GM18499 (cell line): ENCODE measurements at regions not wholly inside any gene's neighbourhood (a gene's known extent, or its start where the extent isn't known, plus 50 kb on each side); places are given as distances from the start of the nearest gene placed in this dataset.

Source experiments
- ATAC-seq: cut with Tn5 transposase; IDR thresholded peaks from one replicate; pipeline ENCODE4 v1.9.1; 2021; ENCODE audit warnings: moderate number of reproducible peaks; ENCODE audit not compliant: insufficient read depth, unreplicated experiment

GRCh38 chrX:110871839-110872238 lies 76.2 kb upstream of the CHRDL1 start:
- ATAC-seq, result no peak

DNA sequence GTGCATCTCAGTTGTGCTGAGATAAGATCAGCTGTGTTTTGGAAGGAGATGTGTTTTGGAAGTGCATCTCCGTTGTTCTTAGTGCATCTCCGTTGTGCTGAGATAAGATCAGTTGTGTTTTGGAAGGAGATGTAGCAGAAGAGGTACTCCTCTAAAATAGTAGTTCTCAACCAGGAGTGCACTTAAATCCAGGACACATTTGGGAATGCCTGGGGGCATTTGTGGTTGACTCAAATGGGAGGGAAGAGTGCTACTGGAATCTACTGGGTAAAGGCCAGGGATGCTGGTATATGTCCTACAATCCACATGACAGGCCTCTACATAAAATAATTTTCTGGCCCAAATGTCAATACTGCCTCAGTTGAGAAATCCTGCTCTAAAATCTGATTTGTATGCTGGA lies 70.8 kb upstream of the CHRDL1 start:
- ATAC-seq, result no peak

- no peak for ATAC-seq
Observed at GRCh38 chrX:110863883-110864282, 68.3 kb upstream of the CHRDL1 start.

GRCh38 chrX:110858565-110858964 lies 62.9 kb upstream of the CHRDL1 start:
- ATAC-seq, result no peak

- no peak for ATAC-seq
Observed at GRCh38 chrX:110853610-110854009, 58.0 kb upstream of the CHRDL1 start.

- ATAC-seq, result no peak
Observed at GRCh38 chrX:110852180-110852579, 56.6 kb upstream of the CHRDL1 start.

GRCh38 chrX:110851780-110852179 lies 56.2 kb upstream of the CHRDL1 start:
- no peak for ATAC-seq

DNA sequence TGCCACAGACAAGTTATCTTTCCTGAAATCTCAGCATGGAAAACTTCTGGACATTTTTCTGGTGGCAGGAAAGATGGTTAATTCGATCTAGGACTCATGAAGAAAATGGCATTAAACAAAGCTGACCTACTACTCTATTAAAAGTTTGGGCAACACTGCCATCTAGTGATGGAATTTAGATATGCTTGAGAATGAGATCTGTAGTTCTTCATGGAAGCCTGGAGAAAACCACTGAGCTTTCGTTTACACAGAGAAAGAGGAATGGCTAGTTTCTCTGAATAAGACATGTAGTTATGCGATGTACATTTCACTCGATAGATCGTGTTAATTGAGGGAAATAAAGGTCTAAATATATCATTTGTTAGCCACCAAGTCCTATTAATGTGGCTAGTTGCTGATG lies 51.7 kb upstream of the CHRDL1 start:
- ATAC-seq, result peak; percentile 73

GRCh38 chrX:110846071-110846470 lies 50.5 kb upstream of the CHRDL1 start:
- ATAC-seq, result no peak
